GM12872 (cell line): ENCODE measurements at regions not wholly inside any gene's neighbourhood (a gene's known extent, or its start where the extent isn't known, plus 50 kb on each side); places are given as distances from the start of the nearest gene placed in this dataset.

Experiments
- CTCF ChIP-seq: IDR thresholded peaks from 3 replicates; pipeline ENCODE4 v1.5.1; 2011; ENCODE audit warnings: low read depth, mild to moderate bottlenecking, low read length, moderate library complexity; ENCODE audit not compliant: insufficient read depth

- TF ChIP-seq CTCF = no peak
Measured at GRCh38 chr1:234760303-234760723, 150.3 kb upstream of the IRF2BP2 start.

- no peak for TF ChIP-seq CTCF
Measured at GRCh38 chr1:234759888-234760287, 149.9 kb upstream of the IRF2BP2 start.

- TF ChIP-seq CTCF = no peak
Measured at GRCh38 chr1:234758851-234759250, 148.9 kb upstream of the IRF2BP2 start.

GRCh38 chr1:234756857-234757256 is 146.9 kb upstream of the IRF2BP2 start:
- TF ChIP-seq CTCF = no peak

- TF ChIP-seq CTCF = no peak
Measured at GRCh38 chr1:234756066-234756774, 146.2 kb upstream of the IRF2BP2 start.

- no peak for TF ChIP-seq CTCF
Measured at GRCh38 chr1:234755449-234755863, 145.5 kb upstream of the IRF2BP2 start.

- no peak for TF ChIP-seq CTCF
Measured at GRCh38 chr1:234753979-234754378, 144.0 kb upstream of the IRF2BP2 start.

GRCh38 chr1:234752927-234753326 is 142.9 kb upstream of the IRF2BP2 start:
- TF ChIP-seq CTCF = no peak
